ENCODE measurements at regions not wholly inside any gene's neighbourhood (a gene's known extent, or its start where the extent isn't known, plus 50 kb on each side); places are given as distances from the start of the nearest gene placed in this dataset.
A peak's percentile ranks its signal among the peaks of the same experiment; 100 is the strongest.

DNA sequence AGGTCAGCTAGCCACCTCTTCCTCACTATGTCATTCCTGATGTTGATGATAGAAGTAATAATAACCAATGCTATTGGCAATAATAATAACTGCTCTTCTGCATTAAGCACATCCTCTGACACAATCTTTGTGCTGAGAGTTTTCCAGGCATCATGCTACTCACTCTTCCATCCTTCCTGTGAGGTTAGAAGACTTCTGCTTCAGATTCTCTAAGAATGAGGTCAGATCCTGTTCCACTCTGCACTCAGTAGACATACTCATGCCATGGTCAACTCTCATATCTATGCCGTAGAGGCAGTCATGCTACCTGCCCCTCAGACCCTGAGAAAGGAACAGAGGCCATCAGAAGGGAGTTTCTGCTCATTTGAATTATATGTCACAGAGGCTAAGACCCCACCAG is 98.1 kb upstream of the TOP1 start:
- Mint-ChIP-seq H3K4me3 (no peak overlapping the region), H3K4me1 (peaks cover 9% of the 10 kb centered on the region), H3K9me3 (peaks cover 7% of the 10 kb centered on the region), H3K27ac (no peak overlapping the region), H3K36me3 (no peaks in the 10 kb centered on the region)
- DNase-seq (ENCODE audit: low spot score in 2 of 2) (no peak), ATAC-seq (no peak)

DNA sequence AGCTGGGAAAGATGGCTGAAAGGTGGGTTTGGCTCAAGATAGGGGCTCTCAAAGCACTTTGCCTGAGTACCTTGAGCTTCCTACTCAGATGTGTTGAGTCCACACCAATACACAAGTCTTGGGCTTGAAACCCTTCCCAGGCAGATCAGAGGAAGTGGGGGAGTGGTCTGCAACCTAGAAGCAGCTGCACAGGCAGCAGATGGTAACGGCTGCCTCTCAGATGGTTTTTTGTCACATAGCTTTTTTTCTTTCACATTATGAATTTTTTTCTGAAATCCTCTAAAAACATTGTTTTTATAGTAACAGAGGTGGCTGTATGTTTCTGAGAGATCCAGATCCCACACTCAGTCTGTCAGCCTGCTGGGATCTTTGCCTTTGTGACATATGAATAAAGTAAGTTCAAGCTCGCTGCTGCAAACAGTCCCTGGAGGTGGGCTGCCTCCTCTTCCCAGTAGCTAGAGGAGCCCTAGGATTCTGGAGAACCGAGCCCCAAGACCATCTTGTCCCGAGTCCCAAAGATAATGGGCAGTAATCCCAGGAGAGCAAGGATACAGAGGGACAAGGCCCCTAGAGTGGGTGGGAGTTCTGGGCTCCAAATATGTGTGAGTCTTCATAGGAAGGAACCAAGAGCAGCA is 97.1 kb upstream of the TOP1 start:
- Mint-ChIP-seq H3K36me3 (no peaks in the 10 kb centered on the region), H3K27ac (no peak overlapping the region), H3K9me3 (peaks cover 7% of the 10 kb centered on the region), H3K4me3 (no peak overlapping the region), H3K4me1 (peaks cover 9% of the 10 kb centered on the region)
- no peak for DNase-seq (ENCODE audit: low spot score in 2 of 2)
- no peak for ATAC-seq

DNA sequence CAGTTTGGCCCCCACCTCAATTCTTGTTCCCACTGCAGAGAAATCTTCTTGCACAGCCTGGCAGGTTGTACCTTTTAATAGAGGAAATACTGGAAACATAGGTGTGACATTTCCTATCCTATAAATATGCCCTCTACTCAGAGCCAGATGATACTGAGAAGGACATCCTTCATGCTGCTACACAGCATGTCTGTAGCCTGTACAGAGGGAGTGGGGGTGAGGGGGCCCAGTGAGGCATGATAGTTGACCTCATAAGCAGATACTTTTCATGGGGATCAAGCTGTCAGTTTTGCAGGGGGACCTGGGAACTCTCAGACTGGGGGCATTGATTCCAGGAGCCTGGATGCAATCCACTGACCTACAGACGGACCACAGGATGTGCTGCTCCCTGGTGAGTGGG is 96.2 kb upstream of the TOP1 start:
- Mint-ChIP-seq H3K36me3 (no peaks in the 10 kb centered on the region), H3K9me3 (peaks cover 7% of the 10 kb centered on the region), H3K27ac (no peak overlapping the region), H3K4me3 (no peak overlapping the region), H3K4me1 (peaks cover 9% of the 10 kb centered on the region)
- no peak for ATAC-seq
- DNase-seq (ENCODE audit: low spot score in 2 of 2) = no peak

DNA sequence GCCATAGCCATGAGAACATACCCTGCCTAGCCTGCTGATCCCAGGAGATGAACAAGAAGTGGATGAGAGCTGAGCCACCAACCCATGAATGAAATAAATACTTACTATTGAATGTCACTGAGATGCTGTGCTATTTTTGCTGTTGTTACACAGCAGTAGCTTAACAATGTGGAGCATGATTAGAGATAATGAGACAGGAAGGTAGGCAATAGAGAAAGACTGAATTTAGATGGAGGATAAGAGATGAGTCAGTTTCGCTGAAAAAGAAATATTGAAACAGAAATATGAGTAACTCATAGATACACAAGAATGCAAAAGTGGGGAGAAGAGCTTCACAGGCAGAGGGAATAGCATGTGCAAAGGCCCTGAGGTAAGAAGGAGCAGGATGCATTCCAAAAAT is 94.9 kb upstream of the TOP1 start:
- peak in 1 of 2 donors; percentile 52 for DNase-seq (ENCODE audit: low spot score in 2 of 2)
- Mint-ChIP-seq H3K4me3 (no peak overlapping the region), H3K9me3 (peaks cover 7% of the 10 kb centered on the region), H3K27ac (no peak overlapping the region), H3K4me1 (peaks cover 13% of the 10 kb centered on the region), H3K36me3 (no peaks in the 10 kb centered on the region)
- peak; percentile 85 for ATAC-seq

DNA sequence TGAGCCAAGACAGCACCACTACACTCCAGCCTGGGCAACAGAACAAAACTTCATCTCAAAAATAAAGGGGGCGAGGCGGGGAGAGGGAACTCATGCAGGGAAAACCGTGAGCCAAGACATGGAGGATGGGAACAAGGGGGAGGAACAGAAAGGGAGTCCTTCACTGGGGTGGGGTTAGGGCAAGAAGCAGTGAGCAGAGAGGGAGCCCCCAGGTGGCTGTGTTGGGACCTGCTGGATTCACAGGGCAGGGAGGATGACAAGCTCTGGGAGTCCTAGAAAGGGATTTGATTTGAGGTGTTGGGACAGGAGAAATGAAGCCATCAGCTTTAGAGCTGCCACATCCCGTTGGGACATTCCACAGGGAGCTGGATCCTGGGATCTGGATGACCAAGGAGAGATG is 90.6 kb upstream of the TOP1 start:
- no peak overlapping the region for H3K4me3 Mint-ChIP-seq
- DNase-seq (ENCODE audit: low spot score in 2 of 2) (no peak), ATAC-seq (no peak)
- peaks cover 7% of the 10 kb centered on the region for H3K9me3 Mint-ChIP-seq
- no peaks in the 10 kb centered on the region for H3K36me3 Mint-ChIP-seq
- peaks cover 13% of the 10 kb centered on the region for H3K4me1 Mint-ChIP-seq
- H3K27ac Mint-ChIP-seq = no peak overlapping the region

DNA sequence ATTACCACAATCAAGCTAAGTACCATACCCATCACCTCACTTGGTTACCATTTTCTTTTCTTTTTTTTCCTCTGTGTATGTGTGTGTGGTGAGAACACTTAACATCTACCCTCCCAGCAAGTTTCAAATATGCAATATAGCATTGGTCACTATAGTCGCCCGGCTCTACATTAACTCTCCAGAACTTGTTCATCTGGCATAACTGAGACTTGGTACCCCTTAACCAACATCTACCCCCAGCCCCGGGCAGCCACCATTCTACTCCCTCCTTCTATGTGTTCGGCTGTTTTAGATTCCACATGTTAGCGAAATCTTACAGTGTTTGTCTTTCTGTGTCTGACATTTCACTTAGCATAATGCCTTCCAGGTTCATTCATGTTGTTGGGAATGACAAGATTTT is 89.0 kb upstream of the TOP1 start:
- no peak for ATAC-seq
- no peaks in the 10 kb centered on the region for H3K9me3 Mint-ChIP-seq
- no peak overlapping the region for H3K27ac Mint-ChIP-seq
- peaks cover 4% of the 10 kb centered on the region for H3K4me1 Mint-ChIP-seq
- no peaks in the 10 kb centered on the region for H3K36me3 Mint-ChIP-seq
- H3K4me3 Mint-ChIP-seq = no peak overlapping the region
- DNase-seq (ENCODE audit: low spot score in 2 of 2) = no peak

DNA sequence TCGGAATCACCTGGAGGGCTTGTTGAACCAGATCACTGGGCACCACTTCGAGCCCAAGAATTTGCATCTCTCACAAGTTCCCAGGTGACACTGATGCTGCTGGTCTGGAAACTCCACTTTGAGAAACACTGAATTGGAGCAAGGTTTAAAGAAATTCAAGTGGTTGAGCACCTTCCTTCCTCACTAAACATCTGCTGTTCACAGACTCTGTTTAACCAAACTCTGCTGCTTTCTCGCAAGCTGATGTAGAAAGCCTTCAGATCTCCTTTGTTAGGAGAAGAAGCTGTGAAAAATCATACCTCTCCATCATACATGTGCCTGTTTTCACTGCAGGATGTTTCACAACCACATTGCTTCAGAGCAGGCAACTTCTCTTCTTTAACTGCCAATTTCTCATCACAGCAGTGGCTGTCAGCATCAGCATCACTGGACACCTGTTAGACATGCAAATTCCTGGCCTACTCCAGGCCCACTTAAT is 87.5 kb upstream of the TOP1 start:
- Mint-ChIP-seq H3K9me3 (no peaks in the 10 kb centered on the region), H3K4me3 (no peak overlapping the region), H3K4me1 (peaks cover 4% of the 10 kb centered on the region), H3K36me3 (no peaks in the 10 kb centered on the region), H3K27ac (no peak overlapping the region)
- ATAC-seq (no peak), DNase-seq (ENCODE audit: low spot score in 2 of 2) (no peak)

DNA sequence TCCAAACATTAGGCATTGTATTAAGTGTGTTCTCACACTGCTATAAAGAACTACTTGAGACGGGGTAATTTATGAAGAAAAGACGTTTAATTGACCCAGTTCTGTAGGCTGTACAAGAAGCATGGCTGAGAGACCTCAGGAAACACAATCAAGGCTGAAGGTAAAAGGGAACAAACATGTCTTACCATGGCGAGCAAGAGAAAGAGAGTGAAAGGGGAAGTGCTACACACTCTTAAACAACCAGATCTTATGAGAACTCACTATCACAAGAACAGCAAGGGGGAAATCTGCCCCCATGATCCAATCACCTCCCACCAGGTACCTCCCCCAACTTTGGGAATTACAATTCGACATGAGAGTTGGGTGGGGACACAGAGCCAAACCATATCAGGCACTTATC is 86.6 kb upstream of the TOP1 start:
- DNase-seq (ENCODE audit: low spot score in 2 of 2) (no peak), ATAC-seq (no peak)
- H3K9me3 Mint-ChIP-seq = no peaks in the 10 kb centered on the region
- no peak overlapping the region for H3K27ac Mint-ChIP-seq
- no peaks in the 10 kb centered on the region for H3K36me3 Mint-ChIP-seq
- H3K4me1 Mint-ChIP-seq = peaks cover 4% of the 10 kb centered on the region
- H3K4me3 Mint-ChIP-seq = no peak overlapping the region

DNA sequence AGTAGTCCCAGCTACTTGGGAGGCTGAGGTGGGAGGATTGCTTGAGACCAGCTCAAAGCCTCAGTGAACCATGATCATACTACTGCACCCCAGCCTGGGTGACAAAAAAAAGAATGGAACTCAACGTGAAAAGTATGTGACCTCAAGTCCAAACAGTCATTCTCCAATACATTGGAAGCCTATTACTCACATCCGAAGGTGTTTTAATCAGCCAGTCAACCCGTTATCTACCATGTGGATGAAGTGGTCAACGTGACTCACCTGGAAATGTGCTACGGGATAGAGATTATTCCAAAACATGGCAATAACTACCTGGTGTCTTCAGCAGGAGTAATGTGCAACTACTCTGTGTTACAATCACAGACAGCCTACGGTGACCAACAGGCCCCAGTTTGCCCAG is 85.8 kb upstream of the TOP1 start:
- Mint-ChIP-seq H3K4me3 (no peak overlapping the region), H3K27ac (no peak overlapping the region), H3K36me3 (no peaks in the 10 kb centered on the region), H3K4me1 (peaks cover 4% of the 10 kb centered on the region), H3K9me3 (no peaks in the 10 kb centered on the region)
- ATAC-seq (no peak), DNase-seq (ENCODE audit: low spot score in 2 of 2) (no peak)

DNA sequence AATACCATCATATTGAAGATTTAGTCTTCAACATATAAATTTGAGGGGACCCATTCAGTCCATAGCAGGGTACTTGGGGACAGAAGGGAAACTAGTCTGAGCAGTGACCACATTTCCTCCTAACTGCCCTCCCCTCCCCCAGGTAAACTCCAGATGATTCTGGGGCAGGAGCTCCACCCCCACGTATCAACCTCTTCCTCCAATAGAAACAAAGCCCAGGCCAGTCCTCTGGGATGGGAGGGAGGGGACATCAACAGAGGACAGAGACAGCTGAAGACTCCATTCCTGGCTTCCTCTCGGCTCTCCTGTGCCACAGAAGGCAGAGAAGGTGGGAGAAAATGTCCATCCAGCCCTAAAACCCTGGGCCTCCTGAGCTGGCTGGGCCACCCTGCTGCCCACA is 85.0 kb upstream of the TOP1 start:
- H3K27ac Mint-ChIP-seq = no peak overlapping the region
- H3K4me3 Mint-ChIP-seq = no peak overlapping the region
- no peaks in the 10 kb centered on the region for H3K36me3 Mint-ChIP-seq
- H3K9me3 Mint-ChIP-seq = no peaks in the 10 kb centered on the region
- ATAC-seq = no peak
- no peak for DNase-seq (ENCODE audit: low spot score in 2 of 2)
- no peaks in the 10 kb centered on the region for H3K4me1 Mint-ChIP-seq

DNA sequence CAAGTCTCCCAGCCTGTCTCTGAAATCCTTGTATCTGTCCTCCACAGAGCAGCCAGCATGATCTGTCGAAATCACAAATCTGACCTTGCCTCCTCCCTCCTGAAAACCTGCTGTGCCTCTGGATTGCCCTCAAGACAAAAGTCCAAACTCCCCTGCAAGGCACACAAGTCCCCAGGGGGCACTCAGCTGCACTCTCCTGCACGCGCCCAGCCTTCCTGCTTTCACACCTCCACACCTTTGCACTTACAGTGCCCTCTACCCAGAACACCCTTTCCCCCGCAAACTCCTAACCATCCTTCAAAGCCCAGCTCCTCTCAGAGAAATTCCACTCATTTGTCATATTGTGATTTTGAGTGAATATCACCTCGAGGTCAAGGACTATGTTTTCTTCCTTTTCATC is 83.4 kb upstream of the TOP1 start:
- H3K4me1 Mint-ChIP-seq = no peaks in the 10 kb centered on the region
- H3K27ac Mint-ChIP-seq = no peak overlapping the region
- no peak for ATAC-seq
- H3K36me3 Mint-ChIP-seq = no peaks in the 10 kb centered on the region
- DNase-seq (ENCODE audit: low spot score in 2 of 2) = no peak
- no peaks in the 10 kb centered on the region for H3K9me3 Mint-ChIP-seq
- H3K4me3 Mint-ChIP-seq = no peak overlapping the region

DNA sequence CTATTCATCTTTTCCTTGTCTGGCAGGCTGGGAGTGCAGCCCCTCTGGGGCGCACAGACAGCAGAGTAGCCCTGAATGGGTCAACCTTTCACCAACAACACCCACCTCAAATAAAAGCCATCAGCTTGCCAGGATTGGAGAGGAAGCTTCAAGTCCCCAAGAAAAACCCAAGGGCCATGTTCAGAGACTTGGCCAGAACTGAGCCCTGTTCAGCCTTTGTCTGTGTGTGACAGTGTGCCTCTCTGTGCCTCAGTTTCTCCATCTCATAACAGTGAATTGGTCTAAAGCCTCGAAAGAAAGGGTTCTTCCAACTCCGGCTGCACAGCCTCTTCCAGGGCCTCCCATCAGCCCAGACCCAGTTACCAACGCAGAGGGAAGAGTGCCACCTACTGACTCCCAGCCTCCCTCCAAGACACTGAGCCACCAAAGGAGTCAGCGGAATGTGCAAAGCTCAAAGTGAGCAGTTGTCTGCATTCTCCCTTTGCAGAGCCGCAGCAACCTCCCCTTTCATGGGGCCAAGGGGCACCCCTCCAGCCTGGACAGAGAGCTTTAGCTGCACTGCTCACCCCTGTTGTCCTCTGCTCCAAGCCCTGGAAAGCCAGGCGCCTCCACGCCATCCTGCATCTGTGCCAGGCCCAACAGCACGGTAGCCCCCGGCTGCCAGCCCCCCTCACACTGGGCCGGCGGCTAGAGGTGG is 82.7 kb upstream of the TOP1 start:
- Mint-ChIP-seq H3K4me1 (no peaks in the 10 kb centered on the region), H3K36me3 (no peaks in the 10 kb centered on the region), H3K4me3 (no peak overlapping the region), H3K9me3 (no peaks in the 10 kb centered on the region), H3K27ac (no peak overlapping the region)
- ATAC-seq = peak; percentile 72
- DNase-seq (ENCODE audit: low spot score in 2 of 2) = no peak

DNA sequence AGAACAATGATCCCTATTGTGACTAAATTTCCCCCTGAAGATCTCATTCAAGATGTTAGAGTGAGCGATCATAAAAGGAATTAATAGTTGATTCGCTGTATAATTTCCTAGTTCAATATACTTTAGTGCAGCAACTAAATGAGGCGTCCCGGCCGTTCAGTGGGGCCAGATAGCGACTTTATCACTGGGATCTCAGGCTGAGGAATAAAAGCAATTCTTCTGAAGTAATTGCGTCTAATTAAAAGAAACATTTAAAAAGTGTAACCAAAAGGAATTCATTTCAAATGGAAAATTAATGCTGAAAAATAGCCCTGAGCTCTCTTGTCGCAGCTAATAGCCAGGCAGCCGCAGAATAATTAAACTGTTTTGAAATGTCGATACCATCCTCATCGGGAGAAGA is 82.2 kb upstream of the TOP1 start:
- no peaks in the 10 kb centered on the region for H3K36me3 Mint-ChIP-seq

DNA sequence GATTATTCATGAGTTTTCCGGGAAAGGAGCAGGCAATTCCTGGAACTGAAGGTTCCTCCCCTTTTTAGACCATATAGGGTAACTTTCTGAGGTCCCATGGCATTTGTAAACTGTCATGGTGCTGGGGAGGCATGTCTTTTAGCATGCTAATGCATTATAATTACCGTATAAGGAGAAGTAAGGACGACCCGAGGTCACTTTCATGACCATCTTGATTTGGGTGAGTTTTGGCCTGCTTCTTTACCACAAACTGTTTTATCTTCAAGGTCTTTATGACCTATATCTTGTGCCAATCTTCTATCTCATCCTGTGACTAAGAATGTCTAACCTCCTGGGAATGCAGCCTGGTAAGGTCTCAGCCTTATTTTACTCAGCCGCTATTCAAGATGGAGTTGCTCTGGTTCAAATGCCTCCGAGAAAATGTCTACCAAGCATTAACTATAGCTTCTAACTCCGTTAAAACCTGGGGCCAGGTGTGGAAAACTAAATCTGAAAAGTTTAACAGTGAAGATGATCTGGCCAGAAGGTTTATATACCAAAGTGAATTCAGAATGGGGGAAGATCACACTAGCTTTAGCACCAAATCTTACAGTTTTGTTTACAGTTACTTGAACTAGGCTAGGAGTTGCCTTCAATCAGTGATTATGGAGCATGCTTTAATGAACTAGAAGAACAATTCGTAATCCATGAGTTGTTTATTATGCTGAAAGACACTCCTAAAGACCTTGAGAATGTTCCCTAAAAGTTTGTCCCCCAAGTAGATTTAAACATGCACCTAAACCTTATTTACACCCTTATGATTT is 80.0 kb upstream of the TOP1 start:
- no peak overlapping the region for H3K4me3 Mint-ChIP-seq
- ATAC-seq (no peak), DNase-seq (ENCODE audit: low spot score in 2 of 2) (no peak)
- H3K4me1 Mint-ChIP-seq = peaks cover 2% of the 10 kb centered on the region
- no peaks in the 10 kb centered on the region for H3K9me3 Mint-ChIP-seq
- no peak overlapping the region for H3K27ac Mint-ChIP-seq
- H3K36me3 Mint-ChIP-seq = peaks cover under 1% of the 10 kb centered on the region

More for the DNA sequence above, 82.2 kb upstream of the TOP1 start:
- Mint-ChIP-seq H3K9me3 (no peaks in the 10 kb centered on the region), H3K27ac (no peak overlapping the region), H3K4me1 (no peaks in the 10 kb centered on the region), H3K4me3 (no peak overlapping the region)
- DNase-seq (ENCODE audit: low spot score in 2 of 2) (no peak), ATAC-seq (no peak)

DNA sequence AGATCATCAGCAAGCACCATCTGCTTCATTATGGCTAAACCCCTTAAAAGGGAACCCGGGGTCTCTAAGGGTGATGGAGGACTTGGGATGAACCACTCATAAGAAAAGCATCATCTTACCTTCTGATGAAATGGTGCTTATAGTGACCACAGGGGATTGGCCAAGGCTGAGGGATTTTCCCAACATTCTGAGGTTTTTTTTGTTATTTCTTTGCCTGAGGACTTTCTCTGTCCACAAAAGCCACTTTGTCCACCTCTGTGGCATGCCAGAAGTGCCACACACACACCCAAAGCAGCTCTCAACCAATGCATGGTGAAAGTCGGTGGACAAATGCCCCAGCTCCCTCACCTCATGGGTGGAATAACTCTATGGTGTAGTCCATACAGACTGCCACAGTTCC is 79.3 kb upstream of the TOP1 start:
- no peak for DNase-seq (ENCODE audit: low spot score in 2 of 2)
- peaks cover 5% of the 10 kb centered on the region for H3K36me3 Mint-ChIP-seq
- no peak overlapping the region for H3K27ac Mint-ChIP-seq
- no peak for ATAC-seq
- peaks cover 9% of the 10 kb centered on the region for H3K4me1 Mint-ChIP-seq
- peaks cover 4% of the 10 kb centered on the region for H3K9me3 Mint-ChIP-seq
- no peak overlapping the region for H3K4me3 Mint-ChIP-seq

DNA sequence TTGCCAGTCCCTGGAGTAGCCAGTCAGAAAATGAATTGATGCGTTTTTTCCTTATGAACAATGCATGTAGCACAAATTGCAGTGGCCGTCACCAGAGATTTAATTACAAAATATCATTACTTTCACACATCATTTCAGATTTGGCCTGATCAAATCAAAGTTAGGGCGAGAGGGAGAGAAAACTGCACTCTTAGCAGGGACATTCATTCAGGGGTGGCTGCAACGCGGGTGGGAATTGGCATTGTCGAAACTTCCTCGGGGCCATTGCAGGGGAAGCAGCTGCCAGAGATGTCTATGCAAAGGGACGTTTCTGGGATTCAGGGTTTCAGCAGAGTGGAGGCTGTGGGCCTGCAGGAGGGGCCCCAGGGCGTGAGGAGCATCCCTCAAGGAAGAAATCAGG is 76.5 kb upstream of the TOP1 start:
- Mint-ChIP-seq H3K9me3 (peaks cover 6% of the 10 kb centered on the region), H3K4me1 (peaks cover 11% of the 10 kb centered on the region), H3K27ac (no peak overlapping the region), H3K4me3 (no peak overlapping the region), H3K36me3 (peaks cover 5% of the 10 kb centered on the region)
- ATAC-seq (no peak), DNase-seq (ENCODE audit: low spot score in 2 of 2) (no peak)
